Neural cell (in vitro differentiated cells): ENCODE measurements at regions not wholly inside any gene's neighbourhood (a gene's known extent, or its start where the extent isn't known, plus 50 kb on each side); places are given as distances from the start of the nearest gene placed in this dataset.

Source experiments
- H2AFZ ChIP-seq: fragments of 200-600, 300-800 bp; sonication (generic), shearing (Covaris generic); 2 replicates; pipeline ENCODE4 v1.6.0; 2014; ENCODE audit warnings: low read depth, mild to moderate bottlenecking, antibody characterized with exemption, low read length, moderate library complexity
- H3F3A ChIP-seq: fragments of 200-600 bp; shearing (Covaris generic); 2 replicates; pipeline ENCODE4 v1.6.1; 2016; ENCODE audit warnings: mild to moderate bottlenecking, moderate library complexity, mixed read lengths, antibody characterized with exemption, low read length; ENCODE audit not compliant: insufficient read depth, poor library complexity, severe bottlenecking
- H3K27ac ChIP-seq: fragments of 200-600, 300-800 bp; sonication (generic), shearing (Covaris generic); 2 replicates; pipeline ENCODE4 v1.5.1; 2014; ENCODE audit warnings: mild to moderate bottlenecking, low read length, moderate library complexity
- H3K27me3 ChIP-seq: fragments of 300-800, 200-600 bp; sonication (generic), shearing (Covaris generic); 2 replicates; pipeline ENCODE4 v1.6.0; 2014; ENCODE audit warnings: mild to moderate bottlenecking, low read depth, low read length, moderate library complexity; ENCODE audit not compliant: insufficient read depth
- H3K36me3 ChIP-seq: fragments of 300-800, 200-600 bp; sonication (generic), shearing (Covaris generic); 2 replicates; pipeline ENCODE4 v1.5.1; 2014; ENCODE audit warnings: mild to moderate bottlenecking, antibody characterized with exemption, low read length, moderate library complexity; ENCODE audit not compliant: insufficient read depth
- H3K4me2 ChIP-seq: fragments of 300-800, 200-600 bp; sonication (generic), shearing (Covaris generic); 2 replicates; pipeline ENCODE4 v1.6.0; 2014; ENCODE audit warnings: mild to moderate bottlenecking, low read length
- H3K4me3 ChIP-seq: fragments of 300-800, 200-600 bp; sonication (generic), shearing (Covaris generic); 2 replicates; pipeline ENCODE4 v1.5.1; 2014; ENCODE audit warnings: mild to moderate bottlenecking, low read length, moderate library complexity
- H3K79me2 ChIP-seq: fragments of 200-600 bp; shearing (Covaris generic); replicated peaks from 2 replicates; pipeline ENCODE4 v1.6.0; 2014; ENCODE audit warnings: mild to moderate bottlenecking, low read length, moderate library complexity; ENCODE audit not compliant: insufficient read depth
- H3K9ac ChIP-seq: fragments of 300-800, 200-600 bp; sonication (generic), shearing (Covaris generic); 2 replicates; pipeline ENCODE4 v1.6.1; 2016; ENCODE audit warnings: mild to moderate bottlenecking, low read length, mixed read lengths
- H3K9me2 ChIP-seq: fragments of 200-600 bp; shearing (Covaris generic); 2 replicates; pipeline ENCODE4 v1.6.1; 2016; ENCODE audit warnings: mild to moderate bottlenecking, low read length, mixed read lengths; ENCODE audit not compliant: insufficient read depth
- H3K9me3 ChIP-seq: fragments of 200-600, 300-800 bp; sonication (generic), shearing (Covaris generic); 2 replicates; pipeline ENCODE4 v1.6.1; 2016; ENCODE audit warnings: mild to moderate bottlenecking, mixed run types, low read length, moderate library complexity, mixed read lengths
- H4K20me1 ChIP-seq: fragments of 200-600 bp; shearing (Covaris generic); 2 replicates; pipeline ENCODE4 v1.6.1; 2016; ENCODE audit warnings: mild to moderate bottlenecking, mixed run types; ENCODE audit not compliant: insufficient read depth
- EP300 ChIP-seq: fragments of 450-650 bp; conservative IDR thresholded peaks from 2 replicates; pipeline ENCODE4 v1.6.1; 2014; ENCODE audit warnings: antibody characterized with exemption, mild to moderate bottlenecking, moderate library complexity; ENCODE audit not compliant: poor library complexity, severe bottlenecking
- EZH2 ChIP-seq: fragments of 200-600, 300-800 bp; shearing (Covaris generic), sonication (generic); IDR thresholded peaks from 2 replicates; pipeline ENCODE4 v1.6.1; 2014; ENCODE audit warnings: antibody characterized with exemption, low read length, borderline replicate concordance, mild to moderate bottlenecking; ENCODE audit not compliant: insufficient read depth, poor library complexity, severe bottlenecking
- POLR2AphosphoS5 ChIP-seq: IDR thresholded peaks from 2 replicates; pipeline ENCODE4 v1.6.1; 2012
- RAD21 ChIP-seq: fragments of 450-650 bp; conservative IDR thresholded peaks from 2 replicates; pipeline ENCODE4 v1.6.1; 2014; ENCODE audit warnings: antibody characterized with exemption, mild to moderate bottlenecking, moderate library complexity
- SMC3 ChIP-seq: fragments of 450-650 bp; conservative IDR thresholded peaks from 2 replicates; pipeline ENCODE4 v1.6.1; 2014; ENCODE audit warnings: antibody characterized with exemption, mild to moderate bottlenecking, moderate library complexity; ENCODE audit not compliant: poor library complexity
- TAF1 ChIP-seq: IDR thresholded peaks from 2 replicates; pipeline ENCODE4 v1.6.1; 2012; ENCODE audit warnings: low read depth
- TF ChIP-seq, protein P1 (sequence below): IDR thresholded peaks from 2 replicates; pipeline ENCODE4 v1.6.1; 2012; ENCODE audit warnings: borderline replicate concordance
- TF ChIP-seq, protein P2 (sequence below): fragments of 450-650 bp; IDR thresholded peaks from 2 replicates; pipeline ENCODE4 v1.5.1; 2014; ENCODE audit warnings: antibody characterized with exemption, mild to moderate bottlenecking, moderate library complexity; ENCODE audit not compliant: poor library complexity, severe bottlenecking

- Histone ChIP-seq H4K20me1 (no peaks in the 10 kb centered on the region), H3K36me3 (no peaks in the 10 kb centered on the region), H2AFZ (no peak overlapping the region), H3K79me2 (no peaks in the 10 kb centered on the region), H3K27me3 (no peaks in the 10 kb centered on the region), H3K4me3 (no peak overlapping the region), H3K9me2 (no peaks in the 10 kb centered on the region), H3K27ac (no peak overlapping the region), H3K4me2 (no peak overlapping the region), H3K9ac (no peak overlapping the region), H3F3A (no peaks in the 10 kb centered on the region), H3K9me3 (no peaks in the 10 kb centered on the region)
- no peak for TF ChIP-seq POLR2AphosphoS5
- TF ChIP-seq, protein P1, sequence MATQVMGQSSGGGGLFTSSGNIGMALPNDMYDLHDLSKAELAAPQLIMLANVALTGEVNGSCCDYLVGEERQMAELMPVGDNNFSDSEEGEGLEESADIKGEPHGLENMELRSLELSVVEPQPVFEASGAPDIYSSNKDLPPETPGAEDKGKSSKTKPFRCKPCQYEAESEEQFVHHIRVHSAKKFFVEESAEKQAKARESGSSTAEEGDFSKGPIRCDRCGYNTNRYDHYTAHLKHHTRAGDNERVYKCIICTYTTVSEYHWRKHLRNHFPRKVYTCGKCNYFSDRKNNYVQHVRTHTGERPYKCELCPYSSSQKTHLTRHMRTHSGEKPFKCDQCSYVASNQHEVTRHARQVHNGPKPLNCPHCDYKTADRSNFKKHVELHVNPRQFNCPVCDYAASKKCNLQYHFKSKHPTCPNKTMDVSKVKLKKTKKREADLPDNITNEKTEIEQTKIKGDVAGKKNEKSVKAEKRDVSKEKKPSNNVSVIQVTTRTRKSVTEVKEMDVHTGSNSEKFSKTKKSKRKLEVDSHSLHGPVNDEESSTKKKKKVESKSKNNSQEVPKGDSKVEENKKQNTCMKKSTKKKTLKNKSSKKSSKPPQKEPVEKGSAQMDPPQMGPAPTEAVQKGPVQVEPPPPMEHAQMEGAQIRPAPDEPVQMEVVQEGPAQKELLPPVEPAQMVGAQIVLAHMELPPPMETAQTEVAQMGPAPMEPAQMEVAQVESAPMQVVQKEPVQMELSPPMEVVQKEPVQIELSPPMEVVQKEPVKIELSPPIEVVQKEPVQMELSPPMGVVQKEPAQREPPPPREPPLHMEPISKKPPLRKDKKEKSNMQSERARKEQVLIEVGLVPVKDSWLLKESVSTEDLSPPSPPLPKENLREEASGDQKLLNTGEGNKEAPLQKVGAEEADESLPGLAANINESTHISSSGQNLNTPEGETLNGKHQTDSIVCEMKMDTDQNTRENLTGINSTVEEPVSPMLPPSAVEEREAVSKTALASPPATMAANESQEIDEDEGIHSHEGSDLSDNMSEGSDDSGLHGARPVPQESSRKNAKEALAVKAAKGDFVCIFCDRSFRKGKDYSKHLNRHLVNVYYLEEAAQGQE: no peak
- no peak for TF ChIP-seq SMC3
- no peak for TF ChIP-seq TAF1
- no peak for TF ChIP-seq EZH2
Measured at GRCh38 chr6:10315034-10315433, 99.8 kb downstream of the TFAP2A start.

DNA sequence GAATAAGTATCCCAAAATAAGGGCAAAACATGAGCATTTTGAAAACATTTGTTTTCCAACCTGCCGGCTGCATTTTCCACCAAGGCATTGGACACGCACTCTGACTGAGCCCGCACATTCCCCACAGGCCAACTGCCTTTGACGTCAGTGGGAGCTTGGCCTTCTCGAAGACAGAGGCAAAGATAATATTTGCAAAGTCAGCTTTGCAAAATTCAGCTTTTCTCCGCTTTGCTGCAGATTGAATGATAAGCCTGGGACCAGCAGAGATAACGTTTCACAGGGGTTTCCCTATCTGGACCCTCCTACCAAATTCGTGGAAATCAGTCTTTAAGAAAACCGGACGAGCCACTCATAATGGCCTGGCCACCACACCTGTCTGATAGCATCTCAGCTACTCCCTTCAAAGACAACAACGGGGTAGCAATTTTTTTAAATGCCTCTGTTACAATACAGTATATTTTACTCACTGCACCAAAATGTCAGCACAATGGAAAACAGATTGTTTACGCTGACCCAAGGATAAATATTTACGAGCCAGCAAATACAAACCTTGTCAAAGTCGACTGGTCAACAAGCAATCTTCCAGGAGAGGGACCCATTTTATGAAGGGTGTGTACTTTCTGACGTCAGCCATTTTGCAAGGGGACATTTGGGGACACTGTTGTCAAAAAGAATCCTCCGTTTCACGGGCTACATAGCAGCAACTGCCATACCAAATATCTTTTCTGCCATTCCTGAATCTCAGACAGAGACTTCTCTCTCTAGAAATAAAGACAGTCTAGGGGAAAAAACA lies 100.5 kb downstream of the TFAP2A start:
- no peak overlapping the region for H2AFZ ChIP-seq
- no peaks in the 10 kb centered on the region for H3F3A ChIP-seq
- no peaks in the 10 kb centered on the region for H3K9me3 ChIP-seq
- H3K27ac ChIP-seq: no peak overlapping the region
- no peak overlapping the region for H3K4me2 ChIP-seq
- H3K36me3 ChIP-seq: no peaks in the 10 kb centered on the region
- H3K27me3 ChIP-seq: no peaks in the 10 kb centered on the region
- no peak overlapping the region for H3K9ac ChIP-seq
- TF ChIP-seq EP300: no peak
- TF ChIP-seq SMC3: no peak
- TF ChIP-seq TAF1: no peak
- no peak for TF ChIP-seq EZH2
- TF ChIP-seq RAD21: no peak
- TF ChIP-seq, protein P1: no peak
- TF ChIP-seq, protein P2, sequence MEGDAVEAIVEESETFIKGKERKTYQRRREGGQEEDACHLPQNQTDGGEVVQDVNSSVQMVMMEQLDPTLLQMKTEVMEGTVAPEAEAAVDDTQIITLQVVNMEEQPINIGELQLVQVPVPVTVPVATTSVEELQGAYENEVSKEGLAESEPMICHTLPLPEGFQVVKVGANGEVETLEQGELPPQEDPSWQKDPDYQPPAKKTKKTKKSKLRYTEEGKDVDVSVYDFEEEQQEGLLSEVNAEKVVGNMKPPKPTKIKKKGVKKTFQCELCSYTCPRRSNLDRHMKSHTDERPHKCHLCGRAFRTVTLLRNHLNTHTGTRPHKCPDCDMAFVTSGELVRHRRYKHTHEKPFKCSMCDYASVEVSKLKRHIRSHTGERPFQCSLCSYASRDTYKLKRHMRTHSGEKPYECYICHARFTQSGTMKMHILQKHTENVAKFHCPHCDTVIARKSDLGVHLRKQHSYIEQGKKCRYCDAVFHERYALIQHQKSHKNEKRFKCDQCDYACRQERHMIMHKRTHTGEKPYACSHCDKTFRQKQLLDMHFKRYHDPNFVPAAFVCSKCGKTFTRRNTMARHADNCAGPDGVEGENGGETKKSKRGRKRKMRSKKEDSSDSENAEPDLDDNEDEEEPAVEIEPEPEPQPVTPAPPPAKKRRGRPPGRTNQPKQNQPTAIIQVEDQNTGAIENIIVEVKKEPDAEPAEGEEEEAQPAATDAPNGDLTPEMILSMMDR: no peak
- no peak for TF ChIP-seq POLR2AphosphoS5
- H3K9me2 ChIP-seq: no peaks in the 10 kb centered on the region
- no peaks in the 10 kb centered on the region for H3K79me2 ChIP-seq
- H3K4me3 ChIP-seq: no peak overlapping the region
- H4K20me1 ChIP-seq: no peaks in the 10 kb centered on the region
